ENCODE measurements at regions not wholly inside any gene's neighbourhood (a gene's known extent, or its start where the extent isn't known, plus 50 kb on each side); places are given as distances from the start of the nearest gene placed in this dataset.
"Not testable (repeated sequence)": the region's sequence is repeated elsewhere in the genome, so short reads cannot be mapped to it uniquely, and the experiment has no call there.

DNA sequence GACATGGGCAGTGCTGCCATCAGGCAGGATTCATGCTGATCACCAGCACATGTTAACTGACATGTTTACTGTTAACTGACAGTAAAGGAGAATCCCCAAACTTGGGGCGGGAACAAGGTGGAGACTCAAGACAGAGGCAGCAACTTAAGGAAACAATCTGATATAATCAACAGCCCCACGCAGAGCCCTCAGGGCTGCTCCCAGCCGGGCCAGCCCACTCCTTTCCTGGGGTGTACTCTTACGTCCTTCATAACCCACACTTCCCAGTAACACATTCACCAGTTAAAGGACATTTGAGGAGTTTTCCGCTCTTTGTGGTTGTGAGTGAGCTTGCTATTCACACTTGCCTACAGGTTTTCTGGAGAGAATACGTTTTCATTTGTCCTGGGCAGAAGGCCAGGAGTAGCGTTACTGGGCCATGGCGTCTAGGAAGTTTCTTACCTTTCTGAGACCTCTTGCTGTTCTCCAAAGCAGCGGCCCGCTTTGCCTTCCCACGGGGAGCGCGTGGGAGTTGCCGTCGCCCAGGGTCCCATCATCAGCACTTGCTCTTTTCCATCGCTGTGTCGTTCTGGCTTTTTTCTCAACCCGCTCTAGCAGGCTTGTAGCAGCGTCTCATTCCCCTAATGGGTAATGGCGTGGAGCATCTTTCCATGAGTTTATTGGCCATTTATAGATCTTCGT lies 56.4 kb downstream of the FOXF2 start:
- DNase-seq: no peak

DNA sequence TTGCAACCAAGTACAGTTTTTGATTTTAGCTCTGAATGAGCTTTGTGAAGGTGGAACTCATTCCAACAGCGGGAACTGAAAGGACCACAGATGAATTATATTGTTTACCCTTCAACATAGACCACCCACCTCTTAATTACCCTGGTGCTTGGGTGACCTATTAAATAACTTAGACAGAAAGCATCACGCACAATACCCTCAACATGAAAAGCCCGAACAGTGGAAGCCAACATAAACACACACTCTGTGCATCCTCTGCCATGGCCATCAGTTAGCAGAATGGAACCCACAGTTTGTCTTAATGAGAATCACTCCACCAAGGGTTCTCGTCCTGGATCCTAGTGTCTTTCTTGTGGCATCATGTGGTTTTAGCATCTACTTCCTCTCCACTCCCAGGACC lies 60.5 kb downstream of the FOXF2 start:
- DNase-seq: no peak

- no peak for DNase-seq
Observed at GRCh38 chr6:1453024-1453423, 63.6 kb downstream of the FOXF2 start.

- DNase-seq: not testable (repeated sequence)
Observed at GRCh38 chr6:1456816-1457215, 67.4 kb downstream of the FOXF2 start.

GRCh38 chr6:1461207-1461606 lies 71.8 kb downstream of the FOXF2 start:
- no peak for DNase-seq

GRCh38 chr6:1461736-1462135 lies 72.4 kb downstream of the FOXF2 start:
- no peak for DNase-seq

DNA sequence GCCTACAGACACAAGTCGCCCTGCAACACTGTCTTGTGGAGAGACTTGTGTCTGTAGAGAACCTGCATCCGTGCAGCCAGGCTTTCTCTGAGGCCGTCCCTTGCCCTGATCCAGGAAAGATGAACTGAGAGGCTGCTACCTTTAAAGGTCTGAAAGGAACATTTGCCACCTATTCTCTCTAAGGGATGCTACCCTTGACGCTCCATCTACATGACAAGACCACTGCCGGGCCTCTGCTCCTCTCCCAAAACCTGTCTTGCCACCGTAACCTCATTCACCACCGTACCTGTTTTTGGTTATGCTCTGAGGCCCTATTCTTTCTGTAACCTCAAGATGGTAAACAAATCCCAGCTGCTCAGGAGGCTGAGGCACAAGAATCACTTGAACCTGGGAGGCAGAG lies 73.9 kb downstream of the FOXF2 start:
- no peak for DNase-seq

GRCh38 chr6:1463751-1464426 lies 74.5 kb downstream of the FOXF2 start:
- DNase-seq: no peak

DNA sequence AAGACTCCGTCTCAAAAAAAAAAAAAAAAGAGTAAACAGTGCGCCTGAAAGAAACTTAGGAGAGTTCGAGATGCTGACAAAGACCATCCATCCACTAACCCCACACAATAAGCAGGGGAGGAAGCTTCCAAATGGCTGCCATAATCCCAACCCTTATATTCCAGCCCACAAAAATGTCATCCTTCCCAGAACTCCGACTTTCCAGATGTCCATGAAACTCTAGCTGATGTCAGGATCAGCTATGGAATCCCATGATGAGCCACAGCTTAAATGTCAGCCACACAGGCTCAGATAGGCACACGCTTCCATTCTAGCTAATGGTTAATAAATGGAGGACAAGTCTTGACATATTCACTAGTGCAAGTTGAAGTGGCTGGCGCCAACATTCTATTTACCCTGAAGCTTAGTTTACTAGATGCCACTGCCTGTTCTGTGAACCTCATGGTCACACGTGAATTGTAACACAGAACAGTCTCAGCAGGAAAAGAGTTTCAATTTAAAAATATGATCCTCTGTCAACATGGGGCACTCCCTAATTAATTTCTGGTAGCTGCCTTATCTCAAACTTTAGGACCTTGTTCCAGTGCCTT lies 75.5 kb downstream of the FOXF2 start:
- no peak for DNase-seq

DNA sequence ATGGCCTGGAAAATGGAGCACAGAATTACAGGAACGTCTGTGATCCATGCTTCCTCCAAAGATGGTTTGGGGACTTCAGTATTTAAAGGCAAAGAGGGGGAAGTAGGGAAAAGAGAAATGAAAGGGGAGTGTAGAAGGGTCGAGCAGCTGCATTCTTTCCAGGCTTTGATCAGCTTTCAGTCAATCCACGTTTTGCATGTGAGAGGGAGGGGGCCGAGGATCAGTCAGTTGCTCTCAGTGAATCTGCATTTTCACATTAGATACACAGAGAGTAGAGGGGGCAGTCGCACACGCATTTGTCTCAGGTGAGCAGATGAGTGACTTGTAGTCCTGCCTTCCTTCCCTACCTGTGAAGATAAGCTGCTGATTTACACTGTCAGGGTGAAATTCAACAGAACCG lies 78.8 kb downstream of the FOXF2 start:
- DNase-seq: no peak

GRCh38 chr6:1470040-1470439 lies 80.7 kb downstream of the FOXF2 start:
- DNase-seq: no peak

- no peak for DNase-seq
Observed at GRCh38 chr6:1472643-1473042, 83.3 kb downstream of the FOXF2 start.

DNA sequence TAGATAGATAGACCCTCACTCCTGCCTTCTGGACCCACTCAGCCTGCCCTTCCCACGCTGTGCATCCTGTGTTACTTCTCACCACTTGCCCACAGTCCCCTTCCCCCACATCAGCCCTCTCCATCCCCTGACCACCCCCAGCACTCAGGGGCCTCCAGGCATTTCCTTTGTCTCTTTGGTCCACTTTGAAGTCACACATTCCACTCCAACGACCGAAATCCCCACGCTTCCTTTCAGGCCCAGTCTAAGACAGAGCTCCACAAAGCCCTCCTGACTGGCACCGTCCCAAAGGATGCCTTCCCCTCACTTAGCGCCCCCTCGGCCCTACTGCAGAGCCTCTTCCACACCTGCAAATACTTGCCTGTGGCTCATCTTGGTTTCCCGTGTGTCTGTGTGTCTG lies 83.8 kb downstream of the FOXF2 start:
- DNase-seq: no peak

- DNase-seq: no peak
Observed at GRCh38 chr6:1473598-1473997, 84.2 kb downstream of the FOXF2 start.

DNA sequence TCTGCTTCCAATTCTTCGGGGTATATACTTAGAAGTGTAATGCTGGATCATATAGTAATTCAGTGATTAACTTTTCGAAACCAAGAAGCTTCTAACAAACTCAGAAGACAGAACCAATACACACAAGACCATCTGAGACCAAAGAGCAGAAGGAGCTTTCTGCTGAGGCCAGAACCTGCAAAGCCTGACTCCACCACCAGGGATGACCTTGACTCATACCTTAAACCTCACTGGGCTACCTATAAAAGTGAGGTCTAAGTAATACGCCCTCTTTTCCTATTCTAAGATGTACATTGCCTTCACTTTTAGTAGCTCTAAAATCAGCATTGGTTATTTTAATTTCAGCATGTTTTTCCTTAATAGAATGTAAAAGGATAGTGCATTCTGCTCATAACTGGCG lies 84.8 kb downstream of the FOXF2 start:
- DNase-seq: no peak

- DNase-seq: no peak
Observed at GRCh38 chr6:1475174-1475573, 85.8 kb downstream of the FOXF2 start.

DNA sequence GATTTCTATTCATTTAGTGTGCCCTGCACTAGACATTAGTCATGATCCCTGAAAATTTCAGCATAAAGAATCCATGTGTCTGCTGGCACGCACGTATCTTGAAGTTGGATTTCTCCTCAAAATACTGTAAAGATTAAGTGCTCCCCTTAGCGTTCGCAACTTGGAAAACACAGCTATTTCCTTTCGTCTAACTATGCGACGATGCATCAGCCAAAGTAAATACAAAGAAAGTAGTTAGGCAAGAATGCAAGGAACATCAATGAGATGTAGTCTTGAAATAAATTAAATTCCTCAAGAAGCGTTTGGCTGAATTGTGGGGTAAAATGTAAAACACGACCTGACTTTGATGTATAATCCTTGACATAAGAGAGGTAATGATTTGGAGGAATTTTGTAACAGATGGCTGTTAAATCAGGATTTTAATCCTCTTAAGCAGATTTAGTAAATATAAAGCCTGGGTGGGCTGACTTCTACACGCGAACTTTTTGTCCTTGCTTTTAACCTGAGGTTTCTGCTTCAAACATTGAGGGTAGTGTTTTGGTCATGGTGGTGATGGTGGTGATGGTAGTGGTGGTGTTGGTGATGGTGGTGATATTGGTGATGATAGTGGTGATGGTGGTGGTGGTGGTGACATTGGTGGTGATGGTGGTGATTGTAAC lies 88.2 kb downstream of the FOXF2 start:
- no peak for DNase-seq

DNA sequence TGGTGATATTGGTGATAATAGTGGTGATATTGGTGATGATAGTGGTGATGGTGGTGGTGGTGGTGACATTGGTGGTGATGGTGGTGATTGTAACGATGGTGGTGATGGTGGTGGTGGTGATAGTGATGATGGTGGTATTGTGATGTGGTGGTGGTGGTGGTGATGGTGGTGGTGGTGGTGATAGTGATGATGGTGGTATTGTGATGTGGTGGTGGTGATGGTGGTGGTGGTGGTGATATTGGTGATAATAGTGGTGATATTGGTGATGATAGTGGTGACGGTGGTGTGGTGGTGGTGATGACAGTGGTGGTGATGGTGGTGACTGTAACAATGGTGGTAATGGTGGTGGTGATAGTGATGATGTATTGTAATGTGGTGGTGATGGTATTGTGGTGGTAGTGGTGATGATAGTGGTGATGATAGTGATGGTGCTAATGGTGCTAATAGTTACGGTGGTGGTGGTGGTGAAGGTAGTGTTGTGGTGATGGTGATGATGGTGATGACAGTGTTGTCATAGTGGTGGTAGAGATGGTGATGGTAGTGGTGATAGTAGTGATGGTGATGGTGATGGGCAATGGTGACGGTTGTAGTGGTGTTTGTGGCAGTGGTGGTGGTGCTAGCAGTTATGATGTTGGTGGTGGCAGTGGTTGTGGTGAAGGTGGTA lies 88.9 kb downstream of the FOXF2 start:
- DNase-seq: not testable (repeated sequence)

DNA sequence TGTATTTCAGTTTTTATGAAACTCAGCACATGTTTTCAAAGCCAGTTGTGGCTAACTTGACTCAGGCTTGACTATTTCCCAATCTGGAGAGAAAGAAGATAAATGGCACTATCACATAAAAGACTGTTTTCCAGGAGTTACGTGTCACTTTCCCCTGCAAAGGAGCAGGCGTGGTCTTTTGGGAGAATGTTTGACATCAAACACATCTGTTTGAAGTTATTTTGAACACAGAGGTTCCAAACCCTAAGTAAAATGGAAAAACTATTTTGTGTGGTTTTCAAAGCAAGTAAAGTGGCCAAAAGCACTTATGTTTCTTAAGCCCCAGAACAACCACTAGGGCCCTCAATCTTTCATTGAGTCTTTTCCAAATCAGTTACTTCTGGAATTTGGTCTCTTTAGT lies 89.7 kb downstream of the FOXF2 start:
- no peak for DNase-seq

GRCh38 chr6:1479601-1480221 lies 90.3 kb downstream of the FOXF2 start:
- DNase-seq: no peak

DNA sequence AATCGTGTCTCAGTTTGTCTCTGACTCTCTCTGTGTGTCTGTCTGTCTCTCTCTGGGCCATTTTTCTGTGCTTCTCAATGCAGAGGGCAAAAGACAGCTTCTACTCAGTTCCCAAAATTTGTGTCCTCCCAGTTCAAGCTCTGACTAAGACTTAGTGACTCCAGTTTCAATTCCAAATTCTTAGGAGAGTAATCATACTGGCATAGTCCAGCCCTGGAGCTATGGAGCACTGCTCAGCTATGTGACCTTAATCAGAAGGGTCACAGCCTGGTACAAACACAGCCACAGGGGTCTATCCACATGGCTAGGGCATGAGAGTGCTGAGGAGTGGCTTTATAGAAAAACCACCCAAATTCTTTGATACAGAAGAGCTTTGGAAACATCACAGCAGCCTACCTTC lies 91.9 kb downstream of the FOXF2 start:
- DNase-seq: no peak

- DNase-seq: no peak
Observed at GRCh38 chr6:1482381-1483166, 93.2 kb downstream of the FOXF2 start.
